Lung (tissue), 11 donors: ENCODE measurements at regions not wholly inside any gene's neighbourhood (a gene's known extent, or its start where the extent isn't known, plus 50 kb on each side); places are given as distances from the start of the nearest gene placed in this dataset.

Experiments
- ATAC-seq: fragments of 200-7000 bp; cut with Tn5 transposase; one replicate; pipeline ENCODE4 v1.9.1; 2020; ENCODE audit warnings: moderate number of reproducible peaks; ENCODE audit not compliant: insufficient read depth, low FRiP score
- DNase-seq, 3 donors: peaks; one replicate each; pipeline ENCODE4 v3.0.0-alpha.2; 2013 to 2017
- H3K27ac ChIP-seq, 2 donors: one replicate each; pipeline ENCODE4 v1.5.1; 2013; ENCODE audit warnings: mild to moderate bottlenecking in 2 of 2, moderate library complexity in 2 of 2, control low read depth in 1 of 2, inconsistent platforms in 1 of 2, low read depth in 1 of 2, low read length in 1 of 2
- H3K27me3 ChIP-seq, 3 donors: one replicate each; pipeline ENCODE4 v1.5.1; 2013; ENCODE audit warnings: low read length in 2 of 3; ENCODE audit not compliant: control insufficient read depth in 3 of 3, insufficient read depth in 3 of 3
- H3K36me3 ChIP-seq, 4 donors: one replicate each; pipeline ENCODE4 v1.5.1; 2013; ENCODE audit warnings: low read length in 4 of 4, mild to moderate bottlenecking in 1 of 4, moderate library complexity in 1 of 4; ENCODE audit not compliant: control insufficient read depth in 4 of 4, insufficient read depth in 4 of 4
- H3K4me1 ChIP-seq, 5 donors: one replicate each; pipeline ENCODE4 v1.5.1; 2013; ENCODE audit warnings: low read length in 5 of 5, mild to moderate bottlenecking in 2 of 5, moderate library complexity in 1 of 5; ENCODE audit not compliant: control insufficient read depth in 5 of 5, insufficient read depth in 5 of 5
- H3K4me3 ChIP-seq: one replicate; pipeline ENCODE4 v1.5.1; 2013; ENCODE audit warnings: mild to moderate bottlenecking, control low read depth, moderate library complexity
- H3K9ac ChIP-seq, 2 donors: one replicate each; pipeline ENCODE4 v1.5.1; 2013; ENCODE audit warnings: low read length in 2 of 2, control low read depth in 1 of 2; ENCODE audit not compliant: insufficient read depth in 1 of 2
- H3K9me3 ChIP-seq, 4 donors: one replicate each; pipeline ENCODE4 v1.5.1; 2013; ENCODE audit warnings: low read length in 3 of 4, mild to moderate bottlenecking in 1 of 4, moderate library complexity in 1 of 4; ENCODE audit not compliant: control insufficient read depth in 4 of 4, insufficient read depth in 3 of 4
- WGBS, 2 donors: extraction: QIAGEN DNeasy Blood & Tissue Kit; methylation state at CpG; one replicate each; pipeline ENCODE4 v1.1.7; 2013; 5-methylcytosine and 5-hydroxymethylcytosine counted together
- TF ChIP-seq, protein P1 (sequence below): IDR thresholded peaks from 2 replicates; pipeline ENCODE4 v1.5.1; 2012; ENCODE audit warnings: mild to moderate bottlenecking; ENCODE audit errors: control extremely low read depth, extremely low read depth
- donor health status: control.
- donor health status: control.
- donor health status: Bipolar disorder and iron deficiency.
- donor health status: healthy.
- donor health status: DM: yes; HTN: yes; CAD: no.

GRCh38 chr6:49070411-49070810 is 392.6 kb downstream of the MMUT start:
- Histone ChIP-seq H3K27ac (no peak overlapping the region), H3K9me3 (peaks cover 0 to 2% (median 0%) of the 10 kb centered on the region in 4 donors), H3K27me3 (no peaks in the 10 kb centered on the region), H3K4me3 (no peak overlapping the region), H3K36me3 (no peaks in the 10 kb centered on the region), H3K9ac (no peak overlapping the region), H3K4me1 (no peaks in the 10 kb centered on the region)
- ATAC-seq (no peak), DNase-seq (no peak)
- TF ChIP-seq, protein P1, sequence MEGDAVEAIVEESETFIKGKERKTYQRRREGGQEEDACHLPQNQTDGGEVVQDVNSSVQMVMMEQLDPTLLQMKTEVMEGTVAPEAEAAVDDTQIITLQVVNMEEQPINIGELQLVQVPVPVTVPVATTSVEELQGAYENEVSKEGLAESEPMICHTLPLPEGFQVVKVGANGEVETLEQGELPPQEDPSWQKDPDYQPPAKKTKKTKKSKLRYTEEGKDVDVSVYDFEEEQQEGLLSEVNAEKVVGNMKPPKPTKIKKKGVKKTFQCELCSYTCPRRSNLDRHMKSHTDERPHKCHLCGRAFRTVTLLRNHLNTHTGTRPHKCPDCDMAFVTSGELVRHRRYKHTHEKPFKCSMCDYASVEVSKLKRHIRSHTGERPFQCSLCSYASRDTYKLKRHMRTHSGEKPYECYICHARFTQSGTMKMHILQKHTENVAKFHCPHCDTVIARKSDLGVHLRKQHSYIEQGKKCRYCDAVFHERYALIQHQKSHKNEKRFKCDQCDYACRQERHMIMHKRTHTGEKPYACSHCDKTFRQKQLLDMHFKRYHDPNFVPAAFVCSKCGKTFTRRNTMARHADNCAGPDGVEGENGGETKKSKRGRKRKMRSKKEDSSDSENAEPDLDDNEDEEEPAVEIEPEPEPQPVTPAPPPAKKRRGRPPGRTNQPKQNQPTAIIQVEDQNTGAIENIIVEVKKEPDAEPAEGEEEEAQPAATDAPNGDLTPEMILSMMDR, result no peak
- 87 to 96% methylated on average over 2 of the region's 2 CpGs for WGBS, 2 donors

DNA sequence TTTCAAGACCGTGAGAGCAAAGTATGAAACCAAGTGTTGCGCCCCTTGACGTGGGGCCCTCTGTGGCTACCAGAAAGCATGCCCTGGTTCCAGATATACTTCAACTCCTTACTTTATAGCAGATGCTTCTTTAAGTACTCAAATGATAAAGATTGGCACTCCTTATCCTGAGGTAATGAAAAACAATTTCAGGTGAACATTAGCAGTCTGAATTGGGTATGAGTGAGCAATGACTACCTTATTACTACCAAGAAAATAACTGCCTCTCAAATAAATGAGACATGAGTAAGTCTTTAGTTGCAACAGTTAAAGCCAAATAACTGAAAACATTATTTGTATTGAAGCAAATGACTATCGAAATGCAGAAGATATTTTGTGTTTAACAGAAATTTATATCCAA is 408.7 kb downstream of the MMUT start:
- no peak overlapping the region for H3K27ac ChIP-seq
- no peak overlapping the region for H3K9ac ChIP-seq
- 87 to 88% methylated on average over 4 of the region's 4 CpGs for WGBS, 2 donors
- ATAC-seq (no peak), DNase-seq (no peak)
- H3K4me3 ChIP-seq, result no peak overlapping the region
- H3K4me1 ChIP-seq, result no peaks in the 10 kb centered on the region
- TF ChIP-seq, protein P1, result no peak
- H3K9me3 ChIP-seq, result no peaks in the 10 kb centered on the region
- H3K27me3 ChIP-seq, result no peaks in the 10 kb centered on the region
- no peaks in the 10 kb centered on the region for H3K36me3 ChIP-seq

DNA sequence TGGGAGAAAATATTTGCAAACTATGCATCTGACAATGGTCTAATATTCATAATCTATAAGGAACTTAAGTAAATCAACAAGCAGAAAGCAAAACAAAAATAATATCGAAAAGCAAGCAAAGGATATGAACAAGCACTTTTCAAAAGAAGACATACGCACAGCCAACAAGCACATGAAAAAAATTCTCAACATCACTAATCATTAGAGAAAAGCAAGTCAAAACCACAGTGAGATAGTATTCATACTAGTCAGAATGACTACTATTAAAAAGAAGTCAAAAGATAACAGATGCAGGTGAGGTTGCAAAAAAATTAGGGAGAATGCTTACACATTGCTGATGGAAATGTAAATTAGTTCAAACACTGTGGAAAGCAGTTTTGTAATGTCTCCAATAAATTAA is 410.2 kb downstream of the MMUT start:
- Histone ChIP-seq H3K4me3 (no peak overlapping the region), H3K9me3 (no peaks in the 10 kb centered on the region), H3K9ac (no peak overlapping the region), H3K27ac (no peak overlapping the region), H3K27me3 (no peaks in the 10 kb centered on the region), H3K4me1 (no peaks in the 10 kb centered on the region), H3K36me3 (no peaks in the 10 kb centered on the region)
- TF ChIP-seq, protein P1, result no peak
- no peak for DNase-seq
- 90% methylated on average over 2 of the region's 2 CpGs for WGBS, 2 donors
- no peak for ATAC-seq

DNA sequence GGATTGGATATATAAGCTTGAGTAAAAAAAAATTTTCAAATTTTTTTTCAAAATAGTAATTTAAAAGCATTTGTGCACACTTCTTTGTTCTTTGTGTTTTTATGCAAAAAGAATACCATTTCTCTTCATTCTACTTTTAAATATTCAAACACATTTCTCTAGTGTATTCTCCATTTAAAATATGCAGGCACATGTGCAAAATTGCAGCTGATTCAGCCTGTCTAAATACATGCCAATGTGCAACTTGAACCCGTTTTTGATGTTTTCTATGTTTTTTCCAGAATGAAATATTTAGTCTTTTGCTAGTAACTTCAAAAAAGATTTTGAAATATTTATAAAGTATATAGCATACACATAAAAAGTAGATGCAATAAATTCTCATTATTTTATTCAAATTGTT is 411.8 kb downstream of the MMUT start:
- no peaks in the 10 kb centered on the region for H3K4me1 ChIP-seq
- no peak for DNase-seq

More for the DNA sequence above, 411.8 kb downstream of the MMUT start:
- H3K9ac ChIP-seq, result no peak overlapping the region
- H3K4me3 ChIP-seq, result no peak overlapping the region
- 66 to 82% methylated on average over 1 of the region's 1 CpG for WGBS, 2 donors
- no peak overlapping the region for H3K27ac ChIP-seq
- no peaks in the 10 kb centered on the region for H3K27me3 ChIP-seq
- no peaks in the 10 kb centered on the region for H3K9me3 ChIP-seq
- TF ChIP-seq, protein P1, result no peak
- H3K36me3 ChIP-seq, result no peaks in the 10 kb centered on the region
- no peak for ATAC-seq
